ENCODE measurements at regions not wholly inside any gene's neighbourhood (a gene's known extent, or its start where the extent isn't known, plus 50 kb on each side); places are given as distances from the start of the nearest gene placed in this dataset.

DNA sequence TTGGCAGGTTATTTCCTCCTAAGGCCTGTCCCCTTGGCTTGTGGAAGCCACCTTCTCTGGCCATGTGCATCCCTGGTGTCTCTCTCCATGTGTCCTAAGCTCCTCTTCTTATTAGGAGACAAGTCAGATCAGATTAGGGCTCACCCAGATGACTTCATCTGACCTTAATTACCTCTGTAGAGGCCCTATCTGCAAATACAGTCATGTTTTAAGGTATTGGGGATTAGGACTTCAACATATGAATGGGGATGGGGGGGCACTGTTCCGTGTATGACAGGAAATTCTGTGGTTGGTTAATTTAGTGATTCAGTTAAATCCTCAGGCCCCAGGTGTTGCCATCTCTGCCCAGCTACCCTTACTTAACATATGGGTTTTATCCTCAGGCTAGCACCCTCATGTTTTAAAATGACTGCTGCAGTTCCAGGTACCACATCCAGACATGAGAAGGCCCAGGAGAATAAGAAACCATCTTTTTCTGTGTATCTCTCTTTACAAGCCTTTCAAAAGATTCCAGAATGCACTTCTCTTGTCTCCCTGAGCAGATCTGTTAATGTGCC, 51.9 kb upstream of the RAI14 start:
- DNase-seq, result no peak

DNA sequence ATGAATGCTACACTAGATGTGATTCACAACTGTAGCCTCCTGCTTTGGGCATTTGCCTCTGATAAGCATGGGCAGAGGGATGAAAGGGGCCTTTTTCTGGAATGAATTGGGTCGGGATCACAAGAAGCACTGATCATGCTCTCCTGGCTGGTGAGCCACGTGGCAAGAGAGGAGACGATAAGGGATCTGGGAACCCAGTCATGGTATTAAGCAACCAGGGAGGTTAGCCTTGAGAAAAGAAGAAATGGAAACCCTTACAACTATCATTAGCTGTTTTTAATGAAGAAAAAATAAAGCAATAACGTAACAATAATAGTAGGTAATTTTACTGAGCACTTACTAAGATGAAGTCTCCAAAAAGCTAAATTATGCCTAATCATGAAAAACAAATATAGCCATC, 50.0 kb upstream of the RAI14 start:
- no peak for DNase-seq

Data from islet precursor cell (in vitro differentiated cells).